HCT116 (cell line): ENCODE measurements at regions not wholly inside any gene's neighbourhood (a gene's known extent, or its start where the extent isn't known, plus 50 kb on each side); places are given as distances from the start of the nearest gene placed in this dataset.

Source experiments
- ATAC-seq: fragments of 200-7000 bp; cut with Tn5 transposase; 2 replicates; pipeline ENCODE4 v1.9.1; 2020; ENCODE audit warnings: mild to moderate bottlenecking, moderate library complexity
- BruUV-seq: library from RNA; stranded (reverse); fragments of 400-500 nt; replicated peaks from 2 replicates; lab custom pipeline; 2021; lab: Mats Ljungman, UMichigan
- CTCF ChIA-PET: fragments of 300-600 bp; sonication (Branson Sonifier 250); formaldehyde crosslinking; loops from one replicate; lab custom pipeline; 2021; ENCODE audit warnings: antibody characterized with exemption; lab: Charles Lee
- POLR2A ChIA-PET: fragments of 300-600, 350-600 bp; sonication (Branson Sonifier 250); formaldehyde crosslinking; loops from one replicate; lab custom pipeline; 2021; ENCODE audit warnings: antibody characterized with exemption; lab: Charles Lee
- RAD21 ChIA-PET, 2 experiments: fragments of 300-600 bp; sonication (Branson Sonifier 250); formaldehyde crosslinking; loops; one replicate each; lab custom pipeline; 2023; ENCODE audit warnings: low total read pairs in 2 of 2; ENCODE audit not compliant: uncharacterized antibody in 2 of 2, unreplicated experiment in 2 of 2, low non-redundant PET in 1 of 2; lab: Charles Lee
- DNase-seq: peaks from one replicate; pipeline ENCODE4 v3.0.0-alpha.2; 2010; ENCODE audit warnings: low read depth, low spot score
- H2AFZ ChIP-seq: fragments of 200-600 bp; shearing (Covaris generic), sonication (generic); 2 replicates; pipeline ENCODE4 v1.6.1; 2017; ENCODE audit warnings: low read depth, mixed run types, mixed read lengths, antibody characterized with exemption, low read length; ENCODE audit not compliant: poor library complexity, severe bottlenecking
- H3K27ac ChIP-seq: 2 replicates; pipeline ENCODE4 v1.5.1; 2012; ENCODE audit warnings: low read depth, low read length
- H3K27me3 ChIP-seq: fragments of 200-600 bp; sonication (generic); 2 replicates; pipeline ENCODE4 v1.6.1; 2016; ENCODE audit warnings: mixed run types, low read length, mixed read lengths; ENCODE audit not compliant: insufficient read depth
- H3K36me3 ChIP-seq, 2 experiments: fragments of 200-500 bp in 1 of 2; fragments of 200-600 bp in 1 of 2; sonication (Bioruptor generic) in 1 of 2; sonication (generic) in 1 of 2; 2 replicates each; pipeline versions ENCODE4 v1.5.1 to v1.6.1; 2014 to 2016; ENCODE audit warnings: low read length in 2 of 2, inconsistent platforms in 1 of 2, mixed read lengths in 1 of 2, mixed run types in 1 of 2; ENCODE audit not compliant: insufficient read depth in 2 of 2, control insufficient read depth in 1 of 2
- H3K4me1 ChIP-seq, 2 experiments: fragments of 200-600 bp in 1 of 2; sonication (generic) in 1 of 2; 2 replicates each; pipeline versions ENCODE4 v1.5.1 to v1.6.1; 2012 to 2017; ENCODE audit warnings: low read length in 2 of 2, inconsistent platforms in 1 of 2, mild to moderate bottlenecking in 1 of 2, mixed read lengths in 1 of 2, mixed run types in 1 of 2, moderate library complexity in 1 of 2; ENCODE audit not compliant: insufficient read depth in 2 of 2, control insufficient read depth in 1 of 2
- H3K4me2 ChIP-seq: fragments of 200-600 bp; sonication (generic); 2 replicates; pipeline ENCODE4 v1.6.1; 2017; ENCODE audit warnings: mixed run types, low read length, mixed read lengths
- H3K4me3 ChIP-seq, 2 experiments: fragments of 200-600 bp in 1 of 2; sonication (generic) in 1 of 2; replicated peaks in 1 of 2; 2 replicates each; pipeline ENCODE4 v1.5.1; 2011 to 2016; ENCODE audit warnings: low read length in 2 of 2, control low read depth in 1 of 2, low read depth in 1 of 2, mild to moderate bottlenecking in 1 of 2, mixed read lengths in 1 of 2, mixed run types in 1 of 2
- H3K79me2 ChIP-seq: fragments of 200-600 bp; sonication (generic); 2 replicates; pipeline ENCODE4 v1.6.1; 2017; ENCODE audit warnings: mild to moderate bottlenecking, mixed run types, low read length, moderate library complexity, mixed read lengths; ENCODE audit not compliant: insufficient read depth
- H3K9ac ChIP-seq: fragments of 200-600 bp; sonication (generic); 2 replicates; pipeline ENCODE4 v1.6.1; 2016; ENCODE audit warnings: low read length, mixed read lengths
- H3K9me2 ChIP-seq: fragments of 200-600 bp; sonication (generic), shearing (Covaris generic); 2 replicates; pipeline ENCODE4 v1.6.1; 2017; ENCODE audit warnings: mixed run types, mild to moderate bottlenecking, moderate library complexity; ENCODE audit not compliant: insufficient read depth
- H3K9me3 ChIP-seq, 2 experiments: fragments of 200-500 bp in 1 of 2; fragments of 200-600 bp in 1 of 2; sonication (Bioruptor generic) in 1 of 2; sonication (generic) in 1 of 2; 2 replicates each; pipeline ENCODE4 v1.6.1; 2014 to 2017; ENCODE audit warnings: low read length in 2 of 2, mixed read lengths in 2 of 2, inconsistent platforms in 1 of 2, low read depth in 1 of 2, mild to moderate bottlenecking in 1 of 2, mixed run types in 1 of 2, moderate library complexity in 1 of 2; ENCODE audit not compliant: control insufficient read depth in 1 of 2, insufficient read depth in 1 of 2
- H4K20me1 ChIP-seq: fragments of 200-600 bp; sonication (generic), shearing (Covaris generic); 2 replicates; pipeline ENCODE4 v1.6.1; 2017; ENCODE audit warnings: mixed run types, mild to moderate bottlenecking, moderate library complexity; ENCODE audit not compliant: insufficient read depth
- EZH2phosphoT487 ChIP-seq: fragments of 200-600 bp; IDR thresholded peaks from 2 replicates; pipeline ENCODE4 v1.6.1; 2018; ENCODE audit warnings: antibody characterized with exemption, borderline replicate concordance
- SRF ChIP-seq: IDR thresholded peaks from 2 replicates; pipeline ENCODE4 v1.6.1; 2012; ENCODE audit warnings: low read depth
- ZNF274 ChIP-seq: fragments of 200-500 bp; sonication (Bioruptor generic); IDR thresholded peaks from 2 replicates; pipeline ENCODE4 v1.6.1; 2014; ENCODE audit warnings: mild to moderate bottlenecking, low read depth, low read length, inconsistent platforms
- intact Hi-C: fragments of 100-400 bp; cut with micrococcal nuclease; formaldehyde crosslinking; loops from 2 replicates; pipeline ENCODE4 v1.10.0; 2022
- TF ChIP-seq, protein P1 (sequence below), 3 experiments: fragments of 200-600 bp in 1 of 3; sonication (generic) in 1 of 3; IDR thresholded peaks in 2 of 3; conservative IDR thresholded peaks in 1 of 3; 2 replicates each; pipeline ENCODE4 v1.5.1; 2012 to 2017; ENCODE audit warnings: low read depth in 2 of 3, low read length in 2 of 3, antibody characterized with exemption in 1 of 3, borderline replicate concordance in 1 of 3, control low read depth in 1 of 3, mild to moderate bottlenecking in 1 of 3, mixed read lengths in 1 of 3, mixed run types in 1 of 3, moderate library complexity in 1 of 3; ENCODE audit not compliant: insufficient read depth in 1 of 3
- TF ChIP-seq, protein P2 (sequence below): IDR thresholded peaks from 2 replicates; pipeline ENCODE4 v1.6.1; 2011; ENCODE audit warnings: mild to moderate bottlenecking, low read length, moderate library complexity; ENCODE audit not compliant: insufficient replicate concordance; ENCODE audit errors: extremely low read depth
- TF ChIP-seq, protein P3 (sequence below): IDR thresholded peaks from 2 replicates; pipeline ENCODE4 v1.6.1; 2012
- TF ChIP-seq, protein P4 (sequence below): IDR thresholded peaks from 2 replicates; pipeline ENCODE4 v1.6.1; 2012

DNA sequence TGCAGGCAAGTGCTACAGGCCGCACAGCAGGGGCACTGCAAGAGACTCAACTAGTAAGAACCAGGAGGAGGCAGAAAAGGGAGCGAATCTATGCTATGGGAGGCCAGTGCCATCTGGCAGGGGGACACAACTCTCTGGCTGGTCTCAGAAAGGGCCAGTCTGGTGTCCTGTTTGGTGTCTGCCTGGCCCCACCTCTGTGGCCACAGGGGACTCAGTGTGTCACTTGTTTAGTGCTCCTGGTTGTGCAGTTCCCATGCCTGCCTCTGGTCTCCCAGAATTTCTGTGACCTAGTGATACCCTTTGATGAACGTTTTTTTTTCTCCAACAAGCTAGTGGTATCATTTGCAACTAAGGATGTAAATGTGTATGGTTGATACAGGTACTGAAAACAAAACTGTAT, 59.2 kb upstream of the JCAD start:
- H3K9ac ChIP-seq: no peak overlapping the region
- H3K4me1 ChIP-seq: no peaks in the 10 kb centered on the region
- RAD21 ChIA-PET: no interaction called here
- H3K4me3 ChIP-seq: no peak overlapping the region
- no peaks in the 10 kb centered on the region for H3K36me3 ChIP-seq
- H4K20me1 ChIP-seq: no peaks in the 10 kb centered on the region
- intact Hi-C loops: no loop called here
- CTCF ChIA-PET: no interaction called here
- TF ChIP-seq ZNF274 (no peak), EZH2phosphoT487 (no peak), SRF (no peak)
- TF ChIP-seq, protein P1, sequence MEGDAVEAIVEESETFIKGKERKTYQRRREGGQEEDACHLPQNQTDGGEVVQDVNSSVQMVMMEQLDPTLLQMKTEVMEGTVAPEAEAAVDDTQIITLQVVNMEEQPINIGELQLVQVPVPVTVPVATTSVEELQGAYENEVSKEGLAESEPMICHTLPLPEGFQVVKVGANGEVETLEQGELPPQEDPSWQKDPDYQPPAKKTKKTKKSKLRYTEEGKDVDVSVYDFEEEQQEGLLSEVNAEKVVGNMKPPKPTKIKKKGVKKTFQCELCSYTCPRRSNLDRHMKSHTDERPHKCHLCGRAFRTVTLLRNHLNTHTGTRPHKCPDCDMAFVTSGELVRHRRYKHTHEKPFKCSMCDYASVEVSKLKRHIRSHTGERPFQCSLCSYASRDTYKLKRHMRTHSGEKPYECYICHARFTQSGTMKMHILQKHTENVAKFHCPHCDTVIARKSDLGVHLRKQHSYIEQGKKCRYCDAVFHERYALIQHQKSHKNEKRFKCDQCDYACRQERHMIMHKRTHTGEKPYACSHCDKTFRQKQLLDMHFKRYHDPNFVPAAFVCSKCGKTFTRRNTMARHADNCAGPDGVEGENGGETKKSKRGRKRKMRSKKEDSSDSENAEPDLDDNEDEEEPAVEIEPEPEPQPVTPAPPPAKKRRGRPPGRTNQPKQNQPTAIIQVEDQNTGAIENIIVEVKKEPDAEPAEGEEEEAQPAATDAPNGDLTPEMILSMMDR (IDR thresholded peaks at IDR 0.05 in 2 of 3, conservative IDR thresholded peaks at IDR 0.05 in 1 of 3; ENCODE audit: borderline replicate concordance in 1 of 3, insufficient read depth in 1 of 3, low read depth in 2 of 3, low read length in 2 of 3): peak in 1 of 3 experiments; percentile 36; a peak in 1 of 6 replicates
- TF ChIP-seq, protein P2, sequence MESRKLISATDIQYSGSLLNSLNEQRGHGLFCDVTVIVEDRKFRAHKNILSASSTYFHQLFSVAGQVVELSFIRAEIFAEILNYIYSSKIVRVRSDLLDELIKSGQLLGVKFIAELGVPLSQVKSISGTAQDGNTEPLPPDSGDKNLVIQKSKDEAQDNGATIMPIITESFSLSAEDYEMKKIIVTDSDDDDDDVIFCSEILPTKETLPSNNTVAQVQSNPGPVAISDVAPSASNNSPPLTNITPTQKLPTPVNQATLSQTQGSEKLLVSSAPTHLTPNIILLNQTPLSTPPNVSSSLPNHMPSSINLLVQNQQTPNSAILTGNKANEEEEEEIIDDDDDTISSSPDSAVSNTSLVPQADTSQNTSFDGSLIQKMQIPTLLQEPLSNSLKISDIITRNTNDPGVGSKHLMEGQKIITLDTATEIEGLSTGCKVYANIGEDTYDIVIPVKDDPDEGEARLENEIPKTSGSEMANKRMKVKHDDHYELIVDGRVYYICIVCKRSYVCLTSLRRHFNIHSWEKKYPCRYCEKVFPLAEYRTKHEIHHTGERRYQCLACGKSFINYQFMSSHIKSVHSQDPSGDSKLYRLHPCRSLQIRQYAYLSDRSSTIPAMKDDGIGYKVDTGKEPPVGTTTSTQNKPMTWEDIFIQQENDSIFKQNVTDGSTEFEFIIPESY: no peak
- TF ChIP-seq, protein P3, sequence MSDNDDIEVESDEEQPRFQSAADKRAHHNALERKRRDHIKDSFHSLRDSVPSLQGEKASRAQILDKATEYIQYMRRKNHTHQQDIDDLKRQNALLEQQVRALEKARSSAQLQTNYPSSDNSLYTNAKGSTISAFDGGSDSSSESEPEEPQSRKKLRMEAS: no peak
- TF ChIP-seq, protein P4, sequence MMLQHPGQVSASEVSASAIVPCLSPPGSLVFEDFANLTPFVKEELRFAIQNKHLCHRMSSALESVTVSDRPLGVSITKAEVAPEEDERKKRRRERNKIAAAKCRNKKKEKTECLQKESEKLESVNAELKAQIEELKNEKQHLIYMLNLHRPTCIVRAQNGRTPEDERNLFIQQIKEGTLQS: no peak
- ATAC-seq (peak; percentile 86), DNase-seq (no peak)
- H3K9me2 ChIP-seq: 0 out of 2 replicates have a peak, but pooled peaks cover 3% of the 10 kb centered on the region
- POLR2A ChIA-PET: no interaction called here
- H3K27me3 ChIP-seq: no peaks in the 10 kb centered on the region
- no peak overlapping the region for H2AFZ ChIP-seq
- no TSS peak for BruUV-seq
- H3K79me2 ChIP-seq: no peaks in the 10 kb centered on the region
- no peak overlapping the region for H3K4me2 ChIP-seq
- H3K27ac ChIP-seq: no peak overlapping the region
- no peaks in the 10 kb centered on the region for H3K9me3 ChIP-seq
